Neural cell (in vitro differentiated cells): ENCODE measurements at regions not wholly inside any gene's neighbourhood (a gene's known extent, or its start where the extent isn't known, plus 50 kb on each side); places are given as distances from the start of the nearest gene placed in this dataset.

Experiments used
- H2AFZ ChIP-seq: fragments of 200-600, 300-800 bp; sonication (generic), shearing (Covaris generic); 2 replicates; pipeline ENCODE4 v1.6.0; 2014; ENCODE audit warnings: low read depth, mild to moderate bottlenecking, antibody characterized with exemption, low read length, moderate library complexity
- H3F3A ChIP-seq: fragments of 200-600 bp; shearing (Covaris generic); 2 replicates; pipeline ENCODE4 v1.6.1; 2016; ENCODE audit warnings: mild to moderate bottlenecking, moderate library complexity, mixed read lengths, antibody characterized with exemption, low read length; ENCODE audit not compliant: insufficient read depth, poor library complexity, severe bottlenecking
- H3K27ac ChIP-seq: fragments of 200-600, 300-800 bp; sonication (generic), shearing (Covaris generic); 2 replicates; pipeline ENCODE4 v1.5.1; 2014; ENCODE audit warnings: mild to moderate bottlenecking, low read length, moderate library complexity
- H3K27me3 ChIP-seq: fragments of 300-800, 200-600 bp; sonication (generic), shearing (Covaris generic); 2 replicates; pipeline ENCODE4 v1.6.0; 2014; ENCODE audit warnings: mild to moderate bottlenecking, low read depth, low read length, moderate library complexity; ENCODE audit not compliant: insufficient read depth
- H3K36me3 ChIP-seq: fragments of 300-800, 200-600 bp; sonication (generic), shearing (Covaris generic); 2 replicates; pipeline ENCODE4 v1.5.1; 2014; ENCODE audit warnings: mild to moderate bottlenecking, antibody characterized with exemption, low read length, moderate library complexity; ENCODE audit not compliant: insufficient read depth
- H3K4me2 ChIP-seq: fragments of 300-800, 200-600 bp; sonication (generic), shearing (Covaris generic); 2 replicates; pipeline ENCODE4 v1.6.0; 2014; ENCODE audit warnings: mild to moderate bottlenecking, low read length
- H3K4me3 ChIP-seq: fragments of 300-800, 200-600 bp; sonication (generic), shearing (Covaris generic); 2 replicates; pipeline ENCODE4 v1.5.1; 2014; ENCODE audit warnings: mild to moderate bottlenecking, low read length, moderate library complexity
- H3K79me2 ChIP-seq: fragments of 200-600 bp; shearing (Covaris generic); replicated peaks from 2 replicates; pipeline ENCODE4 v1.6.0; 2014; ENCODE audit warnings: mild to moderate bottlenecking, low read length, moderate library complexity; ENCODE audit not compliant: insufficient read depth
- H3K9ac ChIP-seq: fragments of 300-800, 200-600 bp; sonication (generic), shearing (Covaris generic); 2 replicates; pipeline ENCODE4 v1.6.1; 2016; ENCODE audit warnings: mild to moderate bottlenecking, low read length, mixed read lengths
- H3K9me2 ChIP-seq: fragments of 200-600 bp; shearing (Covaris generic); 2 replicates; pipeline ENCODE4 v1.6.1; 2016; ENCODE audit warnings: mild to moderate bottlenecking, low read length, mixed read lengths; ENCODE audit not compliant: insufficient read depth
- H3K9me3 ChIP-seq: fragments of 200-600, 300-800 bp; sonication (generic), shearing (Covaris generic); 2 replicates; pipeline ENCODE4 v1.6.1; 2016; ENCODE audit warnings: mild to moderate bottlenecking, mixed run types, low read length, moderate library complexity, mixed read lengths
- H4K20me1 ChIP-seq: fragments of 200-600 bp; shearing (Covaris generic); 2 replicates; pipeline ENCODE4 v1.6.1; 2016; ENCODE audit warnings: mild to moderate bottlenecking, mixed run types; ENCODE audit not compliant: insufficient read depth
- EP300 ChIP-seq: fragments of 450-650 bp; conservative IDR thresholded peaks from 2 replicates; pipeline ENCODE4 v1.6.1; 2014; ENCODE audit warnings: antibody characterized with exemption, mild to moderate bottlenecking, moderate library complexity; ENCODE audit not compliant: poor library complexity, severe bottlenecking
- EZH2 ChIP-seq: fragments of 200-600, 300-800 bp; shearing (Covaris generic), sonication (generic); IDR thresholded peaks from 2 replicates; pipeline ENCODE4 v1.6.1; 2014; ENCODE audit warnings: antibody characterized with exemption, low read length, borderline replicate concordance, mild to moderate bottlenecking; ENCODE audit not compliant: insufficient read depth, poor library complexity, severe bottlenecking
- MXI1 ChIP-seq: fragments of 450-650 bp; conservative IDR thresholded peaks from 2 replicates; pipeline ENCODE4 v1.6.1; 2014; ENCODE audit warnings: antibody characterized with exemption, mild to moderate bottlenecking; ENCODE audit not compliant: poor library complexity, severe bottlenecking
- POLR2AphosphoS5 ChIP-seq: IDR thresholded peaks from 2 replicates; pipeline ENCODE4 v1.6.1; 2012
- RAD21 ChIP-seq: fragments of 450-650 bp; conservative IDR thresholded peaks from 2 replicates; pipeline ENCODE4 v1.6.1; 2014; ENCODE audit warnings: antibody characterized with exemption, mild to moderate bottlenecking, moderate library complexity
- SMC3 ChIP-seq: fragments of 450-650 bp; conservative IDR thresholded peaks from 2 replicates; pipeline ENCODE4 v1.6.1; 2014; ENCODE audit warnings: antibody characterized with exemption, mild to moderate bottlenecking, moderate library complexity; ENCODE audit not compliant: poor library complexity
- TAF1 ChIP-seq: IDR thresholded peaks from 2 replicates; pipeline ENCODE4 v1.6.1; 2012; ENCODE audit warnings: low read depth
- TF ChIP-seq, protein P1 (sequence below): IDR thresholded peaks from 2 replicates; pipeline ENCODE4 v1.6.1; 2012; ENCODE audit warnings: borderline replicate concordance
- TF ChIP-seq, protein P2 (sequence below): fragments of 450-650 bp; IDR thresholded peaks from 2 replicates; pipeline ENCODE4 v1.5.1; 2014; ENCODE audit warnings: antibody characterized with exemption, mild to moderate bottlenecking, moderate library complexity; ENCODE audit not compliant: poor library complexity, severe bottlenecking

DNA sequence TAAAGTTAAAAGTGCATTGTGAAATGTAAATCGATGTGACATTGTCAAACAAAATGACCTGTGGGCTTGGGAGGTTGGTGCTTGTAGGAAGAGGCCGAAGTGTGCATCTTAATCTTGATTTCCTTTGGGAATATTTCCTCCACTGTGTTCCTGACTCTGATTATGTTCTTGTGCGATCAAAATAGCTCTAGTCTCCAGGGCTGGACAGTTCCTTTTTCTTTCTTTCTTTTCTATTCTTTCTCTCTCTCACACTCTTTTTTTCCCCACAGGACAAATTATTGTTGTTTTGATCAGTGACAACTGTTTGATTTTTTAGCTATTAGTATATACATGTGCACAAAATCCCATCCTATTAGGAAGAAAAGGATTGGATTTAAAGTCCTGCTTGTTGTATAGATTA, 347.5 kb downstream of the ZSWIM6 start:
- no peak overlapping the region for H3K4me2 ChIP-seq
- H3K4me3 ChIP-seq: no peak overlapping the region
- H3K79me2 ChIP-seq: no peaks in the 10 kb centered on the region
- H3K27me3 ChIP-seq: no peaks in the 10 kb centered on the region
- H3F3A ChIP-seq: no peaks in the 10 kb centered on the region
- H2AFZ ChIP-seq: no peak overlapping the region
- H3K9me2 ChIP-seq: no peaks in the 10 kb centered on the region
- no peaks in the 10 kb centered on the region for H3K9me3 ChIP-seq
- no peak overlapping the region for H3K9ac ChIP-seq
- H4K20me1 ChIP-seq: no peaks in the 10 kb centered on the region
- no peak overlapping the region for H3K27ac ChIP-seq
- TF ChIP-seq SMC3 (no peak), EZH2 (no peak)
- TF ChIP-seq, protein P1, sequence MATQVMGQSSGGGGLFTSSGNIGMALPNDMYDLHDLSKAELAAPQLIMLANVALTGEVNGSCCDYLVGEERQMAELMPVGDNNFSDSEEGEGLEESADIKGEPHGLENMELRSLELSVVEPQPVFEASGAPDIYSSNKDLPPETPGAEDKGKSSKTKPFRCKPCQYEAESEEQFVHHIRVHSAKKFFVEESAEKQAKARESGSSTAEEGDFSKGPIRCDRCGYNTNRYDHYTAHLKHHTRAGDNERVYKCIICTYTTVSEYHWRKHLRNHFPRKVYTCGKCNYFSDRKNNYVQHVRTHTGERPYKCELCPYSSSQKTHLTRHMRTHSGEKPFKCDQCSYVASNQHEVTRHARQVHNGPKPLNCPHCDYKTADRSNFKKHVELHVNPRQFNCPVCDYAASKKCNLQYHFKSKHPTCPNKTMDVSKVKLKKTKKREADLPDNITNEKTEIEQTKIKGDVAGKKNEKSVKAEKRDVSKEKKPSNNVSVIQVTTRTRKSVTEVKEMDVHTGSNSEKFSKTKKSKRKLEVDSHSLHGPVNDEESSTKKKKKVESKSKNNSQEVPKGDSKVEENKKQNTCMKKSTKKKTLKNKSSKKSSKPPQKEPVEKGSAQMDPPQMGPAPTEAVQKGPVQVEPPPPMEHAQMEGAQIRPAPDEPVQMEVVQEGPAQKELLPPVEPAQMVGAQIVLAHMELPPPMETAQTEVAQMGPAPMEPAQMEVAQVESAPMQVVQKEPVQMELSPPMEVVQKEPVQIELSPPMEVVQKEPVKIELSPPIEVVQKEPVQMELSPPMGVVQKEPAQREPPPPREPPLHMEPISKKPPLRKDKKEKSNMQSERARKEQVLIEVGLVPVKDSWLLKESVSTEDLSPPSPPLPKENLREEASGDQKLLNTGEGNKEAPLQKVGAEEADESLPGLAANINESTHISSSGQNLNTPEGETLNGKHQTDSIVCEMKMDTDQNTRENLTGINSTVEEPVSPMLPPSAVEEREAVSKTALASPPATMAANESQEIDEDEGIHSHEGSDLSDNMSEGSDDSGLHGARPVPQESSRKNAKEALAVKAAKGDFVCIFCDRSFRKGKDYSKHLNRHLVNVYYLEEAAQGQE: no peak
- H3K36me3 ChIP-seq: no peaks in the 10 kb centered on the region

DNA sequence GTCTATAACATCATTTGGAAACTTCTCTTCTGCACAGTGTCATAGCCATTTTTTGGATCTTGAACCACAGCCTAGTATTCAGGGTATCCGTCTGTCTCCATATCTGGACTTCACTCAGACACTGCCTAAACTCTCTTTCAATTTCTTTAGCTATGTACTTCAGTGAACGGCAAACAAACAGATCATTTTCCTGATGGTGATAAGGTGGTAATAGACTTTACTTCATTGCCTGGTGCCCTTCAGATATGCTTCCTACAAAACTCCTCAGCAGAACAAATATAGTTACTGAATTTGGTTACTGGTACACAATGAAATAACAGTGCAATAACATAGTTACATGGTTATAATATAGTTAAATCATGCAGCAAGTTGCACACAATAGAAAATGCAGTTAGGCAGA, 348.2 kb downstream of the ZSWIM6 start:
- Histone ChIP-seq H3K36me3 (no peaks in the 10 kb centered on the region), H3K4me2 (no peak overlapping the region), H3K27me3 (no peaks in the 10 kb centered on the region), H3K79me2 (no peaks in the 10 kb centered on the region), H3K9me3 (no peaks in the 10 kb centered on the region), H3K9me2 (no peaks in the 10 kb centered on the region), H4K20me1 (no peaks in the 10 kb centered on the region), H3K4me3 (no peak overlapping the region), H3F3A (no peaks in the 10 kb centered on the region), H3K9ac (no peak overlapping the region), H3K27ac (no peak overlapping the region), H2AFZ (no peak overlapping the region)
- TF ChIP-seq POLR2AphosphoS5 (no peak), EZH2 (no peak), MXI1 (no peak), SMC3 (no peak), EP300 (no peak), TAF1 (no peak), RAD21 (no peak)
- TF ChIP-seq, protein P2, sequence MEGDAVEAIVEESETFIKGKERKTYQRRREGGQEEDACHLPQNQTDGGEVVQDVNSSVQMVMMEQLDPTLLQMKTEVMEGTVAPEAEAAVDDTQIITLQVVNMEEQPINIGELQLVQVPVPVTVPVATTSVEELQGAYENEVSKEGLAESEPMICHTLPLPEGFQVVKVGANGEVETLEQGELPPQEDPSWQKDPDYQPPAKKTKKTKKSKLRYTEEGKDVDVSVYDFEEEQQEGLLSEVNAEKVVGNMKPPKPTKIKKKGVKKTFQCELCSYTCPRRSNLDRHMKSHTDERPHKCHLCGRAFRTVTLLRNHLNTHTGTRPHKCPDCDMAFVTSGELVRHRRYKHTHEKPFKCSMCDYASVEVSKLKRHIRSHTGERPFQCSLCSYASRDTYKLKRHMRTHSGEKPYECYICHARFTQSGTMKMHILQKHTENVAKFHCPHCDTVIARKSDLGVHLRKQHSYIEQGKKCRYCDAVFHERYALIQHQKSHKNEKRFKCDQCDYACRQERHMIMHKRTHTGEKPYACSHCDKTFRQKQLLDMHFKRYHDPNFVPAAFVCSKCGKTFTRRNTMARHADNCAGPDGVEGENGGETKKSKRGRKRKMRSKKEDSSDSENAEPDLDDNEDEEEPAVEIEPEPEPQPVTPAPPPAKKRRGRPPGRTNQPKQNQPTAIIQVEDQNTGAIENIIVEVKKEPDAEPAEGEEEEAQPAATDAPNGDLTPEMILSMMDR: no peak
- TF ChIP-seq, protein P1: no peak
